ENCODE measurements at regions not wholly inside any gene's neighbourhood (a gene's known extent, or its start where the extent isn't known, plus 50 kb on each side); places are given as distances from the start of the nearest gene placed in this dataset.

DNA sequence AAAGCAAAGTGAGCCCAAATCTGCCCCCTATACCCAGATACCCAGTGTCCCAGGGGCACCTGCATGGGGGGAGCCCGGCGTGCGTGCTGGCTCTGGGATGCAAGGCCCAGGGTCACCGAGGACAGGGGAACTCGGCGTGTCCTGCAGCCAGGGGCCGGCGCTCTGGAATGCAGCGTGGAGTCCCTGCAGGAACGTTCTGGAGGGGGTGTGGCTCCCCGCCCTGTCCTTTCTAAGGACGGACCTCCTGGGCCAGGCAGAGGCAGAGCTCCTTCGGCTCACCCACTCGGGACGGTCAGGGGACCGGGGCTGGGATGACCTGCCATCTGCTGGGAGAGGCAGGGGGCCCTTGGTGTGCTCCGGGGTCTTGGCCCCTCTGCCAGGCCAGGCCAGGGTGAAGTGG, 1196.8 kb downstream of the BRD1 start:
- no peak for TF ChIP-seq EZH2 (IDR thresholded peaks at IDR 0.05; ENCODE audit: low read length, unreplicated experiment)
- TF ChIP-seq, protein P1, sequence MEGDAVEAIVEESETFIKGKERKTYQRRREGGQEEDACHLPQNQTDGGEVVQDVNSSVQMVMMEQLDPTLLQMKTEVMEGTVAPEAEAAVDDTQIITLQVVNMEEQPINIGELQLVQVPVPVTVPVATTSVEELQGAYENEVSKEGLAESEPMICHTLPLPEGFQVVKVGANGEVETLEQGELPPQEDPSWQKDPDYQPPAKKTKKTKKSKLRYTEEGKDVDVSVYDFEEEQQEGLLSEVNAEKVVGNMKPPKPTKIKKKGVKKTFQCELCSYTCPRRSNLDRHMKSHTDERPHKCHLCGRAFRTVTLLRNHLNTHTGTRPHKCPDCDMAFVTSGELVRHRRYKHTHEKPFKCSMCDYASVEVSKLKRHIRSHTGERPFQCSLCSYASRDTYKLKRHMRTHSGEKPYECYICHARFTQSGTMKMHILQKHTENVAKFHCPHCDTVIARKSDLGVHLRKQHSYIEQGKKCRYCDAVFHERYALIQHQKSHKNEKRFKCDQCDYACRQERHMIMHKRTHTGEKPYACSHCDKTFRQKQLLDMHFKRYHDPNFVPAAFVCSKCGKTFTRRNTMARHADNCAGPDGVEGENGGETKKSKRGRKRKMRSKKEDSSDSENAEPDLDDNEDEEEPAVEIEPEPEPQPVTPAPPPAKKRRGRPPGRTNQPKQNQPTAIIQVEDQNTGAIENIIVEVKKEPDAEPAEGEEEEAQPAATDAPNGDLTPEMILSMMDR (conservative IDR thresholded peaks at IDR 0.05; ENCODE audit: low read depth, low read length): no peak

Data from PC-3 (cell line).